SW480 (cell line): ENCODE measurements at regions not wholly inside any gene's neighbourhood (a gene's known extent, or its start where the extent isn't known, plus 50 kb on each side); places are given as distances from the start of the nearest gene placed in this dataset.

ENCODE experiments used
- DNase-seq: peaks from one replicate; pipeline ENCODE4 v3.0.0-alpha.2; 2016; ENCODE audit warnings: low spot score

- no peak for DNase-seq
Observed at GRCh38 chr10:131425752-131426533, 114.4 kb upstream of the TCERG1L start.

- DNase-seq = peak; percentile 51
Observed at GRCh38 chr10:131426534-131426898, 115.0 kb upstream of the TCERG1L start.

- DNase-seq = peak; percentile 52
Observed at GRCh38 chr10:131427281-131427680, 115.8 kb upstream of the TCERG1L start.

GRCh38 chr10:131427901-131428300 lies 116.4 kb upstream of the TCERG1L start:
- no peak for DNase-seq

GRCh38 chr10:131429141-131429540 lies 117.6 kb upstream of the TCERG1L start:
- no peak for DNase-seq

- DNase-seq = no peak
Observed at GRCh38 chr10:131429942-131430341, 118.4 kb upstream of the TCERG1L start.

GRCh38 chr10:131430716-131431412 lies 119.3 kb upstream of the TCERG1L start:
- no peak for DNase-seq

- no peak for DNase-seq
Observed at GRCh38 chr10:131431533-131431932, 120.0 kb upstream of the TCERG1L start.

- DNase-seq = no peak
Observed at GRCh38 chr10:131431978-131432690, 120.6 kb upstream of the TCERG1L start.

- no peak for DNase-seq
Observed at GRCh38 chr10:131433568-131433967, 122.0 kb upstream of the TCERG1L start.

- DNase-seq = no peak
Observed at GRCh38 chr10:131435232-131435631, 123.7 kb upstream of the TCERG1L start.

GRCh38 chr10:131435760-131436457 lies 124.4 kb upstream of the TCERG1L start:
- DNase-seq = no peak

GRCh38 chr10:131436458-131436857 lies 124.9 kb upstream of the TCERG1L start:
- DNase-seq = no peak

- peak; percentile 88 for DNase-seq
Observed at GRCh38 chr10:131437556-131438475, 126.3 kb upstream of the TCERG1L start.

GRCh38 chr10:131438665-131439064 lies 127.1 kb upstream of the TCERG1L start:
- no peak for DNase-seq

- DNase-seq = no peak
Observed at GRCh38 chr10:131439705-131440104, 128.2 kb upstream of the TCERG1L start.

- DNase-seq = no peak
Observed at GRCh38 chr10:131440405-131441360, 129.2 kb upstream of the TCERG1L start.

GRCh38 chr10:131442271-131442670 lies 130.8 kb upstream of the TCERG1L start:
- DNase-seq = no peak

- DNase-seq = no peak
Observed at GRCh38 chr10:131444286-131444685, 132.8 kb upstream of the TCERG1L start.

- no peak for DNase-seq
Observed at GRCh38 chr10:131444862-131445461, 133.4 kb upstream of the TCERG1L start.
